BJ (cell line): ENCODE measurements at regions not wholly inside any gene's neighbourhood (a gene's known extent, or its start where the extent isn't known, plus 50 kb on each side); places are given as distances from the start of the nearest gene placed in this dataset.

ENCODE experiments used
- CTCF ChIA-PET: fragments of 350-600 bp; formaldehyde crosslinking; extraction: SDS; loops from one replicate; lab custom pipeline; 2021; ENCODE audit warnings: antibody characterized with exemption, inconsistent platforms; lab: Yijun Ruan, JAX
- POLR2A ChIA-PET: fragments of 300-600 bp; sonication (Branson Sonifier 250); formaldehyde crosslinking; extraction: SDS; loops from one replicate; lab custom pipeline; 2021; ENCODE audit warnings: antibody characterized with exemption; lab: Charles Lee
- DNase-seq: peaks from one replicate; pipeline ENCODE4 v3.0.0-alpha.2; 2011; ENCODE audit warnings: low read depth
- H3K27me3 ChIP-seq: 2 replicates; pipeline ENCODE4 v1.6.0; 2011; ENCODE audit warnings: low read length; ENCODE audit not compliant: control insufficient read depth, insufficient read depth
- H3K36me3 ChIP-seq: 2 replicates; pipeline ENCODE4 v1.5.1; 2011; ENCODE audit warnings: low read length; ENCODE audit not compliant: control insufficient read depth, insufficient read depth
- H3K4me3 ChIP-seq: 2 replicates; pipeline ENCODE4 v1.5.1; 2011; ENCODE audit warnings: low read depth, mild to moderate bottlenecking, control low read depth, low read length
- TF ChIP-seq, protein P1 (sequence below): IDR thresholded peaks from 2 replicates; pipeline ENCODE4 v1.5.1; 2011; ENCODE audit warnings: low read depth, mild to moderate bottlenecking, control low read depth, inconsistent platforms, low read length, moderate library complexity; ENCODE audit not compliant: insufficient read depth

DNA sequence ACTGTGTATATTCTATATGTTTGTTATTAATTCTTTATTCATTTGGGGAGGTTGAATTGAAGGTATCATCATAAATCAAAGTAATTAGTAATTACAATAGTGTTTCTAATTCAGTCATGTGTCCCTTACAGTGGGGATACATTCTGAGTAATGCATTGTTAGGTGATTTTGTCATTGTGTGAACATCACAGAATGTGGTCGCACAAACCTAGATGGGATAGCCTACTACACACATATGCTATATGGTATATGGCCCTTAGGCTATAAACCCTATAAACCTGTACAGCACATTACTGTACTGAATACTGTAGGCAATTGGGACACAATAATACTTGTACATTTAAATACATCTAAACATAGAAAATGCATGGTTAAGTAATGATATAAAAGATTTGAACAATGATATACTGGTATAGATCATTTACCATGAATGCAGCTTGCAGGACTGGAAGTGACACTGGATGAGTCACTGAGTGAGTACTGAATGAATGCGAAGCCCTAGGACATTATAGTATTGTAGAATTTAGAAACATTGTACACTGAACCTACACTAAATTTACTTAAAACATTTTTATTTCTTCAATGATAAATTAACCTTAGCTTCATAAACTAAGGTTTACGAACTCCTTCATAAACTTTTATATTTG, 936.2 kb upstream of the CHORDC1 start:
- H3K27me3 ChIP-seq: no peaks in the 10 kb centered on the region
- DNase-seq: no peak
- ChIA-PET CTCF (no interaction called here), POLR2A (no interaction called here)
- no peaks in the 10 kb centered on the region for H3K36me3 ChIP-seq
- TF ChIP-seq, protein P1, sequence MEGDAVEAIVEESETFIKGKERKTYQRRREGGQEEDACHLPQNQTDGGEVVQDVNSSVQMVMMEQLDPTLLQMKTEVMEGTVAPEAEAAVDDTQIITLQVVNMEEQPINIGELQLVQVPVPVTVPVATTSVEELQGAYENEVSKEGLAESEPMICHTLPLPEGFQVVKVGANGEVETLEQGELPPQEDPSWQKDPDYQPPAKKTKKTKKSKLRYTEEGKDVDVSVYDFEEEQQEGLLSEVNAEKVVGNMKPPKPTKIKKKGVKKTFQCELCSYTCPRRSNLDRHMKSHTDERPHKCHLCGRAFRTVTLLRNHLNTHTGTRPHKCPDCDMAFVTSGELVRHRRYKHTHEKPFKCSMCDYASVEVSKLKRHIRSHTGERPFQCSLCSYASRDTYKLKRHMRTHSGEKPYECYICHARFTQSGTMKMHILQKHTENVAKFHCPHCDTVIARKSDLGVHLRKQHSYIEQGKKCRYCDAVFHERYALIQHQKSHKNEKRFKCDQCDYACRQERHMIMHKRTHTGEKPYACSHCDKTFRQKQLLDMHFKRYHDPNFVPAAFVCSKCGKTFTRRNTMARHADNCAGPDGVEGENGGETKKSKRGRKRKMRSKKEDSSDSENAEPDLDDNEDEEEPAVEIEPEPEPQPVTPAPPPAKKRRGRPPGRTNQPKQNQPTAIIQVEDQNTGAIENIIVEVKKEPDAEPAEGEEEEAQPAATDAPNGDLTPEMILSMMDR: no peak
- H3K4me3 ChIP-seq: no peak overlapping the region

GRCh38 chr11:91158297-91158696, 935.4 kb upstream of the CHORDC1 start:
- CTCF ChIA-PET: no interaction called here
- H3K36me3 ChIP-seq: no peaks in the 10 kb centered on the region
- DNase-seq: no peak
- no peaks in the 10 kb centered on the region for H3K27me3 ChIP-seq
- POLR2A ChIA-PET: no interaction called here
- TF ChIP-seq, protein P1: no peak
- no peak overlapping the region for H3K4me3 ChIP-seq

DNA sequence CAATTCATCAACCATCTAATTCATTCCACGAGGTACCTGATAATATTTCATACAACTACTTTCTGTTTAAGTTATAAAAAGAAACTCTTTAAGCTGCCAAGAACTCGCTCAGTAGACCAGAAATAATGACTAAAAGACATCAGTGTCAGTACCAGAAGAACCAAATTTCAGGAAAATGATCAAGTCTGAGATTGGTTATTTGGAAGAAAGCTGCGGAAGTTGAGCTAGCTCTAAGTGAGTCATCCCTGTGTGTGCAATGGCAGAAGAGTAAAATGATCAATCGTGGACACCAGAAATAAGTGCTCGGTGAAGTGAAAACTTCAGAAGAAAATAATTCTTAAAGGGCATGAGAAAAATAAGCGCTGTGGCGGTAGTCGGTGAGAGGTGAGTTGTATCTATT, 933.2 kb upstream of the CHORDC1 start:
- Histone ChIP-seq H3K27me3 (no peaks in the 10 kb centered on the region), H3K4me3 (no peak overlapping the region), H3K36me3 (no peaks in the 10 kb centered on the region)
- POLR2A ChIA-PET: no interaction called here
- TF ChIP-seq, protein P1: no peak
- DNase-seq: no peak
- CTCF ChIA-PET: no interaction called here

GRCh38 chr11:91147885-91148284, 925.0 kb upstream of the CHORDC1 start:
- H3K4me3 ChIP-seq: no peak overlapping the region
- CTCF ChIA-PET: no interaction called here
- H3K27me3 ChIP-seq: no peaks in the 10 kb centered on the region; the same call in 1 of the 2 replicates
- no peaks in the 10 kb centered on the region for H3K36me3 ChIP-seq
- TF ChIP-seq, protein P1: no peak
- no peak for DNase-seq
- POLR2A ChIA-PET: no interaction called here

- H3K4me3 ChIP-seq: no peak overlapping the region
- no peaks in the 10 kb centered on the region; the same call in 1 of the 2 replicates for H3K27me3 ChIP-seq
- TF ChIP-seq, protein P1: no peak
- CTCF ChIA-PET: no interaction called here
- H3K36me3 ChIP-seq: no peaks in the 10 kb centered on the region
- POLR2A ChIA-PET: no interaction called here
- no peak for DNase-seq
Observed at GRCh38 chr11:91141655-91142054, 918.8 kb upstream of the CHORDC1 start.
